NCI-H1092 treated with DMSO at 0.1 percent for 48 hours (cell line): ENCODE measurements at regions not wholly inside any gene's neighbourhood (a gene's known extent, or its start where the extent isn't known, plus 50 kb on each side); places are given as distances from the start of the nearest gene placed in this dataset.
A peak's percentile ranks its signal among the peaks of the same experiment; 100 is the strongest.
"Not testable (repeated sequence)": the region's sequence is repeated elsewhere in the genome, so short reads cannot be mapped to it uniquely, and the experiment has no call there.

Experiments used
- DNase-seq: peaks from one replicate; lab custom pipeline; 2025; lab: John Stamatoyannopoulos, UW

DNA sequence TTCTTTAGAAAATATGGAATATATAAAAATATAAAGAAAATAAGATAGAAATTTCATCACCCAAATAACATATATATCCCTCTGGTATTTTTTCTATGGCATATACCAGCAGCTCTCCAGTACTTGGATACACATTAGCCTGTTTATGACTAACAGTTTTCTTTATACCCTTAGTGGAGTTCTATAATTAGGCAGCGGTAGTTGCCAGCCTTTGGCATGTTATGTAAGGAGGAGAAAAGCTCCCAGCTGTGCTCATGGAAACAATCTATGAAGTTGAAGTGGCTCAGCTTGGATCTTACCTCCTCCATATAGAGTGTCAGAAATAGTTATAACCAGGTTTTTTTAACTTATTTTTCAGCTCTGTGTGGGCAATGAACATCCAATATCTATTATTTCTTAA is 1636.8 kb downstream of the AMY1C start:
- DNase-seq, result peak; percentile 42

DNA sequence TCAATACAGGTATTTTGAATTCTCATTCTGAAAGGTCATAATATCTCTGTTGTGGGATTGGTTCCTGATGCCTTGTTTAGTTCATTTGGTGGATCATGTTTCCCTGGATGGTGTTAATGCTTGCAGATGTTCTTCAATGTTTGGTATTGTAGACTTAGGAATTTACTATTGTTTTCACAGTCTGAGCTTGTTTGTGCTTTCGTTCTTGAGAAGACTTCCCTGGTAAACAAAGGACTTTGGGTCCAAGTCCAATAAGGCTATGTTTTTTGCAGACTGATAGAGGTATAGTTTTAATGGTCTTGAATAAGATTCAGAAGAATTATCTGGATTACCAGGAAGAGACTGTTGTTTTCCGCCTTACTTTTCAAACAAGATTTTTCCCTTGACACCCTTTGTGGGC is 1646.3 kb downstream of the AMY1C start:
- no peak for DNase-seq

DNA sequence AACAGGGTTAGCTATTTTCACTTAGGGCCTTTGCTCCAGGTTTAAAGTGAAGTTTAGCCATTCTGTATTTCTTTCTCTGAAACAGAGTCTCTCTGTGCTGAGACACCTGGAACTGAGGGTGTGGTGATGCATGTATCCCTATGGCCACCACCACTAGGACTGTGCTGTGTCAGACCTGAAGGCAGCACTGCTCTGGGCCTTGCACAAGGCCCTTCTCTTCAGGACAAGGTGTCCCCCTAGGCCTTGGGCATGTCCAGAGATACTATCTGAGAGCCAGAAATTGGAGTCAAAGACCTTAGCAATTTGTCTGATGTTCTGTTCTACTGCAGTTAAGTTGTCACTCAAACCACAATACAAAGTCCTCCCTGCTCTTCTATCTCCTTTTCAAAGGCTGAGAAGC is 1649.2 kb downstream of the AMY1C start:
- no peak for DNase-seq

DNA sequence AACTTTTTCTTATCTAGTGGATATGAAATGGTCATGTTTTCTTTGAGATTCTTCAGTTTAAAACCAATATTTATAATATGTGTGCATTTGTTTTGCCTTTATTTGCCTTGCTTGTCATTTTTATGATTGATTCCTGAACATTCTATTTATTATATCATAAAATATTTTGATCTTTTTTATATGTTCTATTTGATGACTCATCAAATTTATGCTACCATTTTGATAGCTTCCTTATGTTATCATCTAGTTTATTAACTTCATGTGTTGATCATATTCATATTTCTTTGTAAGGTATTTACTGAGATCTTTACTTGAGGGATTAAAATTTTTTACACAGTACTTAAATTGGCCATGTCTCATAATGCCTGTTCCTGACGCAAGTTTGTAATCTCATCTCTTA is 1650.0 kb downstream of the AMY1C start:
- no peak for DNase-seq

DNA sequence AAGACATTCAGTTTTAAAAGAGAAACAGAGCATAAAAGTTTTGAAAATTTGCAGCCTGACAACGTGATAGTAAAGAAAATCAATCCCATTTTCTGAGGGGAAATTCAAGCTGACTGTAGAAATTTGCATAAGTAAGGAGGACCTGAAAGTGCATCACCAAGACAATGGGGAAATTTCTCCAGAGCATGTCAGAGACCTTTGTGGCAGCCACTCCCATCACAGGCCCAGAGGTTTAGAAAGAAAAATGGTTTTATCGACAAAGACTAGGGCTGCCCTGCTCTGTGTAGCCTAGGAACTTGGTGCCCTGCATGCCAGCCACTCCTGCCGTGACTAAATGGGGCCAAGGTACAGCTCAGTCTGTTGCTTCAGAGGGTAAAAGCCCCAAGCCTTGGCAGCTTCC is 1640.2 kb upstream of the PRMT6 start:
- DNase-seq, result no peak

DNA sequence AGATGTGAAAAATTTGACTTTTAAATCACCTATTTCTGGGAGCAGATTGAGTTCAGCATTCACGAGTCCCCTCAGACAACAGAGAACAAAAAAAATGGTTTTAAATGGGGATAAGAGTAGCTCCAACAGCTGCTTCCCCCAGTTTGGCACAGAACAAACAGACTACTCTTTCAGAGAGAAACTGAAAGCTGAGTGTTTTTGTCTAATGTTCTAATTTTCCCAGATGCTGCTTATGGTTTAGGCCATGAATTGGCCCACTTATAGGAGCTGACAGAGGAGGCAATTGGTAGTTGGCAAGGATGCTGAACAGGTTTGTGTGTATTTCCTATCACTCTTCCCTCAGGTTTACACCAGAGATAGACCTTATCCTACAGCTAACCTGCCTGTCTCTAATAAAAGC is 1637.4 kb upstream of the PRMT6 start:
- peak; percentile 87 for DNase-seq

DNA sequence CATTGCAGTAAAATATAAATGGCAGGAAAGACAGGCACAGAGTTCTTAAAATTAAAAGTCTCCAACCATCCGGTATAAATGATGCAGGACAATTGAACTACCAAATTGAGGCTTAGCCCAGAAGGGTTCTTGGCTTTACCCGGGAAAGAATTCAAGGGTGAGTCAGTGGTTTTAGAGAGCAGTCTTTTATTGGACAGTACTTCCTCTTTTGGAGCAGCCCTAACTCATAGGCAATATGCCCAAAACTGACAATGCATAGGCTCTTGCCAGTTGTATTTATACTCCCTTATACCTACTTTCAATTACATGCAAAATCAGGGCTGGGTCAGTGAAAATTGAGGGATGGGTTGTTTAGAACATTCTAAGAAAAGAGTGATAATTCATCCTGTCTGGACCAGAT is 1628.9 kb upstream of the PRMT6 start:
- DNase-seq, result no peak

DNA sequence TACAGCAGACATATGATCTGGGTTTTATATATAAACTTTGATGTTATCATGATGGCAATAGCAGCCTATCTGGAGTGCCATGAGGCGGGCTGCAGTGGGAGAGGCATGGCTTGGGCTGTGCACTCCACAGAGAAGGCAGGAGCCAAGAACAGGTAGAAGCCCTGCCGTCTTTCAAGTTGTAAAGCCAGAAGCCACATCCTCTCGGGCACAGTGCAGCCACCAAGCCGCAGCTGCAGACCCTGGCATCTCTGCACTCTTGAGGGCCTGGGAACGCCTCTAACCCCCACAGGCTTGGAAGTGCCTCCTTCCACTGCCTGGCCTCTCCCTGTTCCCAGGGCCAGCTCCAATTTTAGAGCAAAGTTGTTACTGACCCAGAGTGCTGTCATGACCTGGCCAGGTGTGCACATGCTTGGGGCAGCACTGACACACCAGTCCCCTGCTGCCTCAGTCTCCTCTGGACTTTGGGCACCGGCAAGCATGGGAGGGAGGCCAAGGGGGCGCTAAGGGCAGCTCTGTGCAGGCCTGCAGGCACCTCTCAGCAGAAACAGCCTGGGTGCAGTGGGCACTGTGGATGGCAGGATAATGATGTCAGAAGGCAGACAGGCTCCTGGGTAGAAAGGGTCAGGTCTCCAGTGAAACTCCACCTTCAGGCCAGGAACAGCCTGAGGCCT is 1619.8 kb upstream of the PRMT6 start:
- no peak for DNase-seq

DNA sequence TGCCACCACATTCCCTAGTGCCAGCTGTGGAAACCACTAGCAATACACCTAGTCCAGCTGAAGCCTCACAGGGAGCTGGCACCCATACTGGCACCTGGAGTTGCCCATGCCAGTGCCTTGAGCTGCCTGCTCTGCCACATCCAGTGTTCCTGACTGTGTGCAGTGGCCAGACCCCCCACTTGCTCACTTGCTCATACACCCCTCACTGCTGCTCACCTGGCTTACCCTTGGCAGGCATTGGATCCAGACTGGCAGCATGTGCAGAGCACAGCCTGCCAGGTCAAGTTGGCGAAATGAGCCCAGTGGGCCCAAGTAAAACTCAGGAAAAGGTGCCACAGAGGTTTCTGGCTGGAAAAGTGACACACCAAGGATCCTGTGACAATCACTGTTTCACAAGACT is 1618.6 kb upstream of the PRMT6 start:
- no peak for DNase-seq

DNA sequence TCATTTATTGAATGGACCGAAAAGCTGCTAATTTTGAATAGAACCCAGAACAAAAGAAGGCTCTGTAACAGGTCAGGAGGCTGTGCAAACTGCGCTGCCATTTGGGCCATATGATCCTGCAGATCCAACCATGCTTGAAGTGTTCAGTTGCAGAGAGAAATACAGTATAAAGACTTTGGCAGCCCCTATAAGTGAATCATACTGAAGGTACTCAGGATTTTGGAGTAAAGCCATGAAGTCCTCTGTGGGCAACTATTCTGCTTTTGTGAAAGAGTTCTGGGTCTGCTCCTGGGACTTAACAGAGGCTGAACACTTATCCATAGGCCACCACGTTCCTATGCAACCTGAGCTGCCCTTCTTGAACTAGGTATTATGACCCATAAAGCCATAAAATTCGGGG is 1613.6 kb upstream of the PRMT6 start:
- DNase-seq, result no peak

DNA sequence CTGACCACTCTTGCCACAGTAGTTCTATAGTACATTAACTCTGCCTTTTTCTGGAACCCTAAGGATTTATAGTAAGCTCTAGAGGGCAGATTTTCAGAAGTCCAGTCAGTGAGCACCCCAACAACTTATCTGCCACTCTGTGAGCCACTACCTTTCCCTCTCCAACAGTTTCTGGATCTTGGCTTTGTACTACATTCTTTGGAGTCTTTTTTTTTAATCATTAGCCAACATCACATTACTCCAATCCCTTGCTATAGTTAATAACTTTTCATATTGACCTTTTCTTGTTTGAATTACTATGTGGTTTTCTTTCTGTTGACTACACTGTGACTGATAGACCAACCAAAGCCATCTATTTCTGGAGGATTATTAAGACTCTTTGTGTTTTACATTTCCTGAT is 1596.7 kb upstream of the PRMT6 start:
- DNase-seq, result no peak

DNA sequence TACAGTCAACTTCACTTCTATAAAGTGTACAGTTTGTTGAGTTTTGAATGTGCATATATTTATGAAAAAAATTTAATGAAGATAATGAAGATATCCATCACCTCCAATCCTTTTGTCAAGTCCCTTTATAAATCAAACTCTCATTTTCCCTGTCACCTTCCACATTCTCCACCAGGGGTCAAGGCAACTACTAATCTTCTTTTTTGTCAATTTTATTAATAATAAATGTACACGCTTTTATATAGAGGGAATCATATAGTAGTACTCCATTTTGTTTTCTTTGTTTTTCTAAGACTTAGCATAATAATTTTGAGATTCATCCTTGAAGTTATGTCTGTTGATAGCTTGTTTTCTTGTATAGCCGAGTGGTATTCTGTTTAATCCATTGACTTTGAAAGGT is 1594.2 kb upstream of the PRMT6 start:
- DNase-seq, result no peak

DNA sequence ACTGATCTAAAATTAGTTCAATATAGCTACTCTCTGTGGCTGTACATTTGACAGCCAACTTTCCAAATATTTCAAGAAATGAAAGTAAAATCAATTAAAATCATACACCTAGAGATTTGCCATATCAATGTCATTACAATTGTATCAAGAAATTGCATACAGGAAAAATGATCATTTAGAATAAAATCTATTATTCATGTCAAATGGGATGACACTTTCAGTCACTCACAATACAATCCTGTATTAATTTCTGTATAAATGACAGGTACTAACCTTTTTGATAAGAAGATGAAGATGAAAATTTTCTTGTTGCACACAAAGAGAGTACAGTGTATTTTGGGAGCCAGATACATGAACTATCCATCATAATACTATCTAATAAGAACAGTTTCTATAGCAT is 1588.9 kb upstream of the PRMT6 start:
- no peak for DNase-seq

DNA sequence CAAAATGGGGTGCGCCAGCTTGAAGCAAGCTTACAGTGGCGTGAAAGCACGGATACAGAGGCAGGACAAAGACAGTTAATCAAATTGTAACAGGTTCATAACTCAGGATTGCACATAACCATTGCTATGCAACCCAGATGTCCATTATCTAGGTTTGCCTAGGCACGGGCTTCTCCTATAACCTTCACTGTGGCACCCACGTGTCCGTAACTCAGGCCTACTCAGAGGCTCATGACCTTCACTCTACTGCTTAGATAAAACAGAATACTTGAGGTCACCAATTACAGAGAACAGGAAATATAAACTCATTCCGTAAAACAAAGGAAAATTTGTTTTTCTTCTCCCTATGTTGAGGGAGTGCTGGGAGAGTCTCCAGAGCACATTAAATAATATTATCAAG is 1585.9 kb upstream of the PRMT6 start:
- DNase-seq, result not testable (repeated sequence)

DNA sequence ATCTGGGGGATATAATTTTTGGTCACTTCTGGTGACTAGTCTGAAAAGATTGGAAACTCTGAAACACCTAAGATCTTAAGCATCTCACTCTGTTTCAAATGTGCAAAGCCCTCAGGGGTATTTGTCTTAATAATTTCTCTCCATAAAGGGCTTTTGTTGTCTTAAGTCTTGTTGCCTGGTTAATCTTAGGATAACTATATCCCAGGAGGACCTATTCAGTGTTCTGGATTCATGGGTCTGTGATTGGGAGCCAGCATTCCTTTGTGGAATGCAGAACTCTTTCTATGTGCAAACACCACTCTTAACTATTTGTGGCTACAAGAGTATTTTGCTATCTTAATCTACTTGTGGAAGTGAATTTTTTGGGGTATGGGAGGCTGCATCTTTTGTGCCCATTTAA is 1573.0 kb upstream of the PRMT6 start:
- no peak for DNase-seq

DNA sequence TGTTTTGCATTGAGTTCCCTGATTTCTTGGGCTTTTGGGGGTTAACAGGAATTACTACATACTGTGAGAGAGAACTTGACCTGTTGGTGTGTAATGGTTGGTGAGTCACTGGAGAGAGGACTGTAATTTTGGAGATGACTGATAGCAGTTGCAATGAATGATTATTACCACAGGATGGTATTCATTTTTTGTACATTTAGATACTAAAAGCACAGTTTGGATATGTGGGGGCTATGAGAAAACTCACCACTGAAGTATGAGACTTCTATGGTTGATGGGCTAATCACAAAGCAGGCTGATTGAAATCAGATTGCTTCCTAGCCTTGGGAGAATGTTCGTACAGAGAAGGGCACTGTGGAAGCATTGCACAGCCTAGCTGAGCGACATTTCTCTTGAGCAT is 1571.3 kb upstream of the PRMT6 start:
- no peak for DNase-seq

DNA sequence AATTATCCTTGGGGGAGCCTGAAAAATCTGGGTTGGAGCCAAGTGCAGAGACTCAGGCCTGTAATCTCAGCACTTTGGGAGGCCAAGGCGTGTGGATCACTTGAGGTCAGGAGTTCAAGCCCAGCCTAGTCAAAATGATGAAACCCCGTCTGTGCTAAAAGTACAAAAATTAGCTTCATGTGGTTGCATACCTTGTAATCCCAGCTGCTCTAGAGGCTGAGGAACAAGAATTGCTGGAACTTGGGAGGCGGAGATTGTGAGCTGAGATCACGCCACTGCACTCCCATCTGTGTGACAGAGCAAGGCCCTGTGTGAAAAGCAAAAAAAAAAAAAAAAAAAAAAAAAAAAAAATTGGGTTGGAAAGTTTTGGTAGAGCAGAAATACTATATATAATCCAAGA is 1563.6 kb upstream of the PRMT6 start:
- DNase-seq, result no peak

DNA sequence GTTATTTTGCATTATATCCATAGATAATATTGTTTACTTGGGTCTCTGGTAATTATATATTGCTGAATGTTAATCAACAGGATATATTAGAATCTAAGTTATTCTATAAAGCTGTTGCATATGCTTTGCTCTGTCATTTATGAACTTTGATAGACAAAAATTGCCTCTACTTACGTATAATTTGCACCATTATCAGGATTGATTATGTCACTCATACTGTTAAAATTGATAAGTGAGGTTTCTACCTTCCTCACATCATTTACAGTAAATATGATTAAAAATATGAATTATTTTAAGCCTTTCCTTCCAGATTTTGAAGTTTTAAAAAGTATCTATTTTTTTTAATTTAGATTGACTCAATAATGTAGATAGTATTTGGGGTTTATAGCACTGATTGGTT is 1540.4 kb upstream of the PRMT6 start:
- no peak for DNase-seq

DNA sequence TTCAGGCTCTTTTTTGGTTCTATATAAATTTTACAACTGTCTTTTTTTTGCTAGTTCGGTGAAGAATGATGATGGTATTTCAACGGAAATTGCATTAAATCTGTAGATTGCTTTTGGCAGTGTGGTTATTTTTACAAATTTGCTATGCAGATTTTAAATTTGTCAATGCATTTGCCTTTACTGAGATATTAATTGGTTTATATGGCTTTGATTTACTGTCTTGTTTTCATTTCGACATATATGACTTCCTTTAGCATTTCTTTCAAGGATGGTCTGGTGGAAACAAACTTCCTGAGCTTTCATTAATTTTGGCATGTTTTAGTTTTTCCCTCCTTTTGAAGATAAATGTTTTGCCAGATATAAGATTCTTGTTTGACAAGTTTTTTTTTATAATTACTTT is 1522.5 kb upstream of the PRMT6 start:
- no peak for DNase-seq

DNA sequence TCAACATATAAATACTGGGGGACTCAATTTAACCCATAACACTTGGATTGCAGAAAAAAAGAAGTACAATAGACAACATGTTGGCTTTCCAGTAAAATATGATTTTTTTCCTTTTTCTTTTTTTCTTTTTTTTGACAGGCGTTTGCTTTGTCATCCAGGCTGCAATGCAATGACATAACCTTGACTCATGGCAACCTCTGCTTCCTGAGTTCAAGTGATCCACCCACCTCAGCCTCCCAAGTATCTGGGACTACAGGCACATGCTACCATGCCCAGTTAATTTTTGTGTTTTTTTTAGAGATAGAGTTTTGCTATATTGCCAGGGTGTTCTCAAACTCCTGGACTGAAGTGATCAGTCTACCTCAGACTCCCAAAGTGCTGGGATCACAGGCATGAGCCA is 1512.0 kb upstream of the PRMT6 start:
- DNase-seq, result no peak

DNA sequence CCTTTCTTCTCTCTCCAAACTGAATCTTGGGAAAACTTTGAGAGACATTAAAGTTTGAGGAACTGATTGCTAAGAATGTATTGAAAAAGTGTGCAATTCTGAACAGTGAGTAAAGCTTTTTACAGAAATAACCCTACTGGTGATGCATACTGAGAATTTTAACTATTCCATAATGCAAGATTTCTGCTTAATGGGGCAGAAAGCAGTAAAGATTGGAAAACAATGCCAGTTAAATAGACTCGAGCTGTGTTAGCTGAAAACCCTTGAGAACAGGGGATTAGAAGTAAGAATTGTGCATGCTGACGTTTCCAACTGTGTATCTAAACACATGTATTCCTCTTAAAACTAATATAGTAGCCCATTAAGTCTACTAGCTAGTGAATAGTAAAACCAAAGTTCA is 1500.2 kb upstream of the PRMT6 start:
- DNase-seq, result no peak

DNA sequence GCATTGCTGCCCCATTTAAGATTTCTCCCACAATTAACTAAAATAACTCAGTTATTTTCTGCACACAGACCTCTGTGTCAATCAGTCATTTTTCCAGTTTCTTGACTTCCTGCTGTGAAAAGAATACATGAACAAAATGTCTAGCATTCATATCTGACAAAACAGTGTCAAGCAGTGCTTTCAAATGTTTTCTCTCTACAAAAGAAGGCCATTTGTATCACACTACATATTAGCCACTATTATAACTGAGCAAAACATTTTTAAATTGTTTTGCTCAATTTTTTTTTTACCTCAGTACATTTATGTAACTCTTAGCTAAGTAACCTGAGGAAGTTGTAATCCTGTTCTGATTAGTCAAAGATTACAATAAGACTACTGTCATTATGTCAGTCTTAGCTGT is 1498.5 kb upstream of the PRMT6 start:
- no peak for DNase-seq

DNA sequence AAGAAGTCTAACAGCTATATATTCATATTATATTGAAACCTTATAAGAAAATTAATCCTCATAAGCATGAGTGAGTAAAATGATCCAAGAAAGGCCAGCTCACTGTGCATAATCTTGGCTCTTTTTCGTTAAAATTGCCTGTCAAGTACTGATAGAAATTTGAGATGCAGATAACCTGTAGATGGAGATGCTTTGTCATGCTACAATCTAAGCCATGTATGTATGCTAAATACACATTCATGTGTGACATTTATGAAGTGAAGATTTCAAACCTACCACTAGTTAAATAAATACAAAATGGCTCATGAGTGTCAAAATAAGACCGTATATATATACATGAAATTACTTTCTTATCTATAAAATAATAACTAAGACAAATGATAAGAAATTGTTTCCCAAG is 1491.5 kb upstream of the PRMT6 start:
- no peak for DNase-seq

DNA sequence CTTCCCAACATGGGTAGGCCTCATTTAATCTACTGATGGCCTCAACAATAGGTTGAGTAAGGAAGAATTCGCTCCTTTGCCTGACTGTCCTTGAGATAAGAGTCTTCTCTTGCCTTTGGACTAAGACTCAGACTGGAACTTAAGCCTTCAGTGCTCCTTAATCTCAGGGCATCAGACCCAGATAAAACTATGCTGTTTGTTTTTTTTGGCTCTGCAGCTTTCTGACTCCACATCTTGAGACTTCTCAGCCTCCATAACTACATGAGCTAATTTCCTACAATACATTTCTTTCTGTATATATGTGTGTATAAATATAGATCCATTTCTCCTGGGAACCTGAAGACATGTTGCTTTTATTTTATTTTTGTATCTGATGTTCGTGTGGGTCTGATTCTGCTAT is 1470.7 kb upstream of the PRMT6 start:
- DNase-seq, result no peak

DNA sequence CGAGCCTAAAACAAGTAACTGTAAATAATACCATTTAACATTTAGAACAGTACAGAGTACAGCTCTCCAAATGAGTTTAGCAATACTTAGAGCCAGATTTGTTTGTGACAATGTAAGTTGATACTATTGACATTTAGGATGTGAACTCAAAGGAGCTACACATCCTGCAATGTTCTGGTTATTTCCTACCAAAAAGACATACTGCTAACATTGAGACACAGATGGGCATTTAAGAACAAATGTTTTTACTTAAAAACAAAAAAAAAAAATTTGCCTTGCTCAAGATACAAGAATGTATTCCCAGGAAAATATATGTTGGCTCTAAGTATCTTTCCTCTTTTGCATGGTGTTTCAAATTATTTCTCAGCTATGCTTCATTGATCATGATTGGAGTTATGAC is 1464.8 kb upstream of the PRMT6 start:
- no peak for DNase-seq
